HPDE6-E6E7 (cell line): ENCODE measurements at regions not wholly inside any gene's neighbourhood (a gene's known extent, or its start where the extent isn't known, plus 50 kb on each side); places are given as distances from the start of the nearest gene placed in this dataset.

ENCODE experiments used
- DNase-seq: peaks from one replicate; pipeline ENCODE4 v3.0.0; 2011; ENCODE audit warnings: missing footprints; ENCODE audit errors: extremely low spot score

DNA sequence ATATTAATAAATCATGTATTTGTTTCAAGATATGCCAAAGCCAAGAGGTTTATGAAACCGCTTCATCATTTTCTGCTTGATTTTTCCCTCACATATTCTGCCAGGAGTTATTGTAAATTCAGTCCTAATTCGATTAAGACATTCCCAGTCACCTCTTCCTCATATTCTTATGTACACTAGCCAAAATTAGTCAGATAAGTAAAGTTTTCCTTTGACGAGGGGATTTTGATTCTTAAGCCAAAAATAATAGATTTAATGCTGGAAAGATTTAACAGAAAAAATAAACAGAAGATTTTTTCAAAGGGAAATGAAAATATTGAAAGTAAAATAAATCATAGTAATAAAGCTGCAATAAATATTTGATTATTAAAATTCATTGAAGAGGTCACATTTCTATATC is 51.0 kb upstream of the VEGFC start:
- DNase-seq: no peak

DNA sequence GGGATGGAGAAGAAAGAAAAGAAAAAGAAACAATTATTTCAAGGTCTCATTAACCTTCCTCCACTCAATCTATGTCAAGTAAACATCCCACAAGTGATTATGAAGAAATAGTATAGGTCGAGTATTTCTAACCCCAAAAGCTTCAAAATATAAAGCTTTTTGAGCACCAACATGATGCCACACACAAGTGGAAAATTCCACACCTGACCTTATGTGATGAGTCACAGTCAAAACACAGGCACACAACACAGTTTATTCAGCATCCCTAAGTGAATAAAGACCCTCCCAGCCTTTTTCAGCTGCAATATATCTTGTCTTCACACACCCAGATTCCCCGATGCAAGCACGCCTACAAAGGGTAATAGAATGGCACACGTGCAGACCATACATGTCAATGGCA is 51.7 kb upstream of the VEGFC start:
- DNase-seq: no peak

DNA sequence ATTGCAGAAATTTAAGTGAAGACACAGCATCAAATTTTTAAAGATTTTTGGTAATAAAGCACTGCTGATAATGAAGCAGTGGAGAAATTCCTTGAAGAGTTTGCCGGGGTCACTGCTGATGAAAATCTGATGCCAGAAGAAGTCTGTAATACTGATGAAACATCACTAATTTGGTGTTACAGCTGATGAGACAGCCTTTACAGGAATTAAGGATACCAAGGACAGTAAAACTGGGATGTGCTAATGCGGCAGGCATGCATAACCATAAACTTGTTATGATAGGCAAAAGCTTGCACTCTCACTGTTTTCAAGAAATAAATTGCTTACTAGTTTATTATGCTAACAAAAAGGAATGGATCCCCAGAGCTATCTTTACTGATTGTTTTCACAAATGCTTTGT is 52.9 kb upstream of the VEGFC start:
- no peak for DNase-seq

DNA sequence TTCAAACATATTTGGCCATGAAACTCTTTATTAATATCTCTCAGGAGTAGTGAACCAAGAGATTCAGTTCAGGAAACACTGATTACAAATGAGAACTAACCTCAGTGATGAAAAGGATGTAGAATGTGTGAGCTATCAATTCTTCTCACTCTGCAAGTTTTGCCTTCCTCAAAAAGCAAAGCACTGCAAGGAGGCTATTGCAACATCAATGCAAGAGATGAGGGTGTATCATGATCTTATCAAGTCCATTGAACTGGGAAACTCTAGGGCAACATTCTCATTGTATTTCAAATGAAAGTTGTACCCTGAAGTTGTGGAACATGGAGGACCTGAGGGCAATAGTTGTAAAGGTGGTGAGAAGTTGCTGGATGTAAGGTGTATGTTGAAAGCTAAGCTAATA is 56.4 kb upstream of the VEGFC start:
- no peak for DNase-seq

DNA sequence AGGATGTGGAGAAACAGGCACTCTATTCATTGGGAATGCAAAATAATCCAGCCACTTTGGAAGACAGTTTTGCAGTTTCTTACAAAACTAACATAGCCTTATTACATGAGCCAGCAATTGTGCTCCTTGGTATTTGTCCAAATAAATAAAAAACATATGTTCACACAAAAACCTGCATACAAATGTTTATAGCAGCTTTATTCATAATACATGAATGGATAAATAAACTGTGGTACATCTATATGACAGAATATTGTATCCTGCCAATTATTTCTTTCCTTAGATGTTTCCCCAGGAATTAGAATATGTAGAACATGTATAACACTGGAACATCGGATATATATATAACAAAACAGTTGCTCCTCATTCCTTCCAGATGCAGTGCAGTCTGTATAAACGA is 57.7 kb upstream of the VEGFC start:
- no peak for DNase-seq

DNA sequence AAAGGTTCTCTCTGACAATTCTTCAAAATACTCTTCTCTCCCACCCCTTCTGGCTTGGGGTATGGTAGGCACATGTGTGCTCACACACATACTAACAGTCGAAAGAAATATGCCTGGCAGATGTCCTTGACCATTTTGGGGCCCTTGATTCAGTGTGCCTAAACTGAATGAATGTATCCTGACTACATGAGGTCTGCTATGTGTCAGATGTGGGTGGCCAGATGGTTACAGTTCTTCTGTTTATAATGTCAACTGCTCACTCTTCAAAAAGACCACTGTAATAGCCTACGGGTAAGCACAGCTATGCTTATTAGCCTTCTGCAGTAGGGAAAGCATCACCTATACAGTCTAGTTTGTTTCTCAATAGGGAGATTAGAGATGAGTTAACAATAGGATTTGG is 63.7 kb upstream of the VEGFC start:
- no peak for DNase-seq

DNA sequence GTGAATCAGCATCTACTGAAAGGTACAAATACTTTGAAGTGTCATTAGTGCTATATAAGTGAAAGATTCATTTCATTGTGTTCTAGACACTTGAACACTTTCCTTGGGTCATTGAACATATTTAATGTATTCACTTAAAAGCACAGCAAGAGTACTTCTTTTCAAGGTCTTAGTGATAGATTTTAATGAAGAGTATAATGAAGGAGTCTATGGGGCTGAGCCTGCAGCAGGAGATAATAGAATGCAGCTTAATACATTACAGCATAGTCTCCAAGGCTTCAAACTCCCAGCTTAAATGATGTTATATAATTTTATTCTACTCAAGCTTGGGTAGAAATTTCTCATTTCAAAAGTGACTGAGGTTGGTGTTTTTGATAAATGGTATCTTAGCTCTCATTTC is 66.1 kb upstream of the VEGFC start:
- no peak for DNase-seq

DNA sequence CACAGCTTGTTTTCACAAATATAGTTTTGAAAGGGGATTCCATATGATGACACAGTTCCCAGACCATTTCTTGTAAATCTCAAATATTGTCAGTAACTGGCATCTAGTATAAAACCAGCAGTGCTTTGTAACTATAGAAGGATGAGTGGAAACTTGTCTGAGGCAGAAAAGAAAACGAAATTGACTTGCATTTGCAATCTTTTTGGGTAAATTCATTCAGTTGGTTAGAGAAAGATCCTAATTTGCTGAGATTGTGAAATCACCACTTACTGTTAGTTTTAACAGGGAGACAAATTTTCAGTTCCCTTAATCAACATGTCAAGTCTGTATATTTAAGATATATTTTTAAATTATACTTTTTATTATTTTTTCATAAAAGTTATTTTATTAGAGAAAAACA is 71.5 kb upstream of the VEGFC start:
- DNase-seq: no peak

DNA sequence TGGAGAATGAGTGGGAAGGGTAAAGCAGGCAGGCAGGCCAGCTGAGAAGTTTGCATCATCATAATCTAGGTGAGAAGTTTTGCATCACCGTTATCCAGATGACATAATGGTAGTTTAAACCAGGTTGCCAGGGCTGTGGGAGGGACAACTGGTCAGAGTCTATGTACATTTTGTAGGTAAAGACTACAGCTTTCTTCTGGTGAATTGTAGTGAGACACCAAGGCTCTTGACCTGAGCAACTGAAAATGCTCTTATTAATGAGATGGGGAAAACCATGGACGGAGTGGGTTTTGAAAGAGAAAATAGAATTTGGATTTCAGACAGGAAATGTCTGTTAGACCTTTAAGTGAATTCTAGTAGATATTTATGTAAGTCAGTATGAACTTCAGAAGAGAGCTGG is 76.0 kb upstream of the VEGFC start:
- DNase-seq: no peak

DNA sequence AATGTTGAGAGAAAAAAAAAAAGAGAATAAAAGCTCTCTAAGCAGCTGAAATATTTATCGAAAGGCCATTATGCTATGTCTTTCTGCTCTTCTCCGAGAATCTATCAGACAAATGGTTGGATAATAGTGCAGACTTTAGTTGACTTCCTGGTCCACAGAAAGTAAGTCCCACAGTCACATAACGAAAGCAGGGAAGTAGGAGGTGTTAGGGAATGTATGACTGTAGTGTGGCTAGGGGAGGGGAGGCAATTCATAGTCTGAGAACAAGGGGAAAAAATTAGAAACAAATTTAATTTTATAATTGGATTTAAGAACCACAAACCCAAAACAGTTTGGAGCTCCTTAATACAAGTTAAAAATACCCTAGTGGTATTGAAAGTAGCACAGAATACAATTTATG is 79.7 kb upstream of the VEGFC start:
- DNase-seq: no peak

DNA sequence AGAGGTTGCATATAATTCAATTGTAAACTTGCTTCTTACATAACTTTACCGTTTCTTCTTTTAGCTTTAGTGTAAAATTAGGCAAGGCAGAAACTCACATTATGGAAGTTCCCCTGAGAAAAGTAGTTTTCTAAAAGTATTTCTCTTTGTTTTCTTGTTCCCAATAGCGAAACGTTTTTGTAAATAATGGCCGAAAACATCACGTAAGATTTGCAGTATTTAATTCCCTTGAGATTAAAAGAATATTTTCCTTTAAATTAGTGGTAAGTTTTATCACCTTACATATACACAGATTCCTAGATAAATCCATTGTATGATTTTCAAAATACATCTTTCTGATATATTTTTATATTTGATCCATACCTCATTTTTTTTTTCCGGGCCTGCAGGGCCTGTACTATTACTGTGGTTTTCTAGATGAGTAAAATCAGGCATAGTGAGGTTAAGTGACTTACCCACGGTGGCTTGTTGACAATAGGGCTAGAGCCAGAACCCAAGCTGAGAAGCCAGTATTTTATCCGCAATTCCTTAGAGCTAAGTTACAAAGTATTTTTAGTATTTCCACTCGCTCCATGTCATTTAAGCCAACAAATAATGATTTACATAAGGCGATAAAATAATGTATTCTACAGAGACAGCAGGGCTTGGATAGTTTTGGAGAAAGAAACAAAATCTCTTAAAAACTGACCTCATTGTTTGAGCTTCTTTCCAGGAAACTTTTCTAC is 82.2 kb upstream of the VEGFC start:
- no peak for DNase-seq

DNA sequence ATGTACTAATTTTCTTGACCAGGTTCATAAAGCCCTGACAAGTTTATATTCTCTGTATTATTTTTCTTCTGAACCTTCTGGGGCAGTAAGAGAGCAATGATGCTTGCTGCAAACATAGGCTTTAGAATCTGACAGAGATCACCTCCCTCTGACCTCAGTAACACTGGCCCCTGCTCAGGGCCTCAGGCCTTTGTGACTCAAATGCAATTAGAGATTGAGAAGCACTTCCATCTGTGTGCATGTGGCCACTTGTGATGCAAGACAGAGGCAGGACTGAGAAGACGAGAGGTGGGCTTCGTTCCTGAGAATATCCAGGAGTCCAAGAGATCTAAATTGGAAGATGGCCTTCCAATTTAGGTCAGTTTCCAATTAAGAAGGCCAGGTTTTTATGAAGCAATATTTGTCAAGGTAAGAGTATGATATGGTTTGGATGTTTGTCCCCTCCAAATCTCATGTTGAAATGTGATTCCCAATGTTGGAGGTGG is 82.8 kb upstream of the VEGFC start:
- no peak for DNase-seq

DNA sequence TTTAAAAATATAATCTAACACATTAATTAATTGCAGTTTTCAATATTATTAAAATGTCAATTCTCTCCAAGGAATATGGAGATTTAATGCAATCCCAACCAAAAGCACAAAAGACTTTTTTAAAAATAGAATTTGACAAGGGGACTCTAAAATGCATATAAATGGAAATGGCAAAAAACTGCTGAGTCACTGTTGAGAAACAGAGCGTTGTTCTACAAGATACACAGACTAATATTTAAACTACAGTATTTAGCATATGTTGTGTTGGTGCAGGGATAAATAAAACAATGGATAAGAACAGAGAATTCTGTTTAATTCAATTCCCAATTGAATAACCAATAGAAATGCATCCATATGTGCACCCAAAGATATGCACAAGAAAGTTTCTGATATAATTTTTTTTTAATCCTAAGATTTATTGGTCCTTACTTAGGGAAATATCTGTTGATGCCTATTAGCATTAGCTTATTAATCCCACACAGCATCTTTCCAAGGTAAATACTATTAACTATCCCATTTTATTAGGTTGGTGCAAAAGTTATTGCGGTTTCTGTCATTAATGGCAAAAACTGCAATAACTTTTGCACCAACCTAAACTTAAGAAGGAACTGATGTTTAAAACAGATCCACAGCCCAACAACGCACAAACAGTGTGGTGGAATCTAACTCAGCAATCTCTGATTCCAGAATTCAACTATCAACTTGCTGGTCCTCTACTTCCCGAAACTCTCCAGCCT is 86.8 kb upstream of the VEGFC start:
- no peak for DNase-seq

DNA sequence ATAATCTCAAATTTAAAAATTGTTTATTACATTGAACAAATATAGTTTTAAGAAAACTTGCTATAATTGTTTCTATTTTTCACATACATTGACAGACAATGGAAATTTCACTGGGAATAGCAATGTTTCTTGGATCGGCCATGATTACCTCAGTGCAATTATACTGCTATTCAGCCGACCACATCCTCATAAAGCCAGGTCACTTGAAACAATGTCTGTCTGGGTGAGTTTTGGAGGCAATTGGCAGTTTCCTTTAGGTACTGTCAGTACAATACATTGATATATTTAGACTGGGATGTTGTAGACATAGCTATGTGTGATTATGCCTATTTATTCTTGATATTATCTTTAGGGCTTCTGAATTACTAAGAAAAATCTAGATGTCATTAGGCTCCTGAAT is 89.5 kb upstream of the VEGFC start:
- DNase-seq: no peak

DNA sequence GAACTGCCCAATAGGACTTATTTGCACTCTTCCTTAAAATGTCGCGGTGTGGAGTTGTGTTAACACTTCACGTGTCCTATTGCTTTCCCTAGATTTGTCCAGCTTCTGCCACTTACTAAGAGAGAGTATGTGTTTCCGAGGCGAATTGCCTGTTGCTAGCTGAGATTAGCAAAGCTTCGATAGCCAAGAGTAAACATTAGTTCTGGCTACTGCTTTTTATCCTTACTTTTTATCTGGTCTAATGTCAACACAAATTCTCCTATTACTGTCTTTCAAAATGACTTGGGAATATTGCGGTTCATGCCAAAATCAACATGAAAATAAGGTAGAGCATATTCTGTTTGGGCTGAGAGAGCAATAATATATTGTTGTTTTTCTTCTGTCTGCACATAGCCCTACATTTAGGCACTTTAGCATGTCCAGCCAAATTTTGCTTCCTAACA is 90.4 kb upstream of the VEGFC start:
- no peak for DNase-seq

DNA sequence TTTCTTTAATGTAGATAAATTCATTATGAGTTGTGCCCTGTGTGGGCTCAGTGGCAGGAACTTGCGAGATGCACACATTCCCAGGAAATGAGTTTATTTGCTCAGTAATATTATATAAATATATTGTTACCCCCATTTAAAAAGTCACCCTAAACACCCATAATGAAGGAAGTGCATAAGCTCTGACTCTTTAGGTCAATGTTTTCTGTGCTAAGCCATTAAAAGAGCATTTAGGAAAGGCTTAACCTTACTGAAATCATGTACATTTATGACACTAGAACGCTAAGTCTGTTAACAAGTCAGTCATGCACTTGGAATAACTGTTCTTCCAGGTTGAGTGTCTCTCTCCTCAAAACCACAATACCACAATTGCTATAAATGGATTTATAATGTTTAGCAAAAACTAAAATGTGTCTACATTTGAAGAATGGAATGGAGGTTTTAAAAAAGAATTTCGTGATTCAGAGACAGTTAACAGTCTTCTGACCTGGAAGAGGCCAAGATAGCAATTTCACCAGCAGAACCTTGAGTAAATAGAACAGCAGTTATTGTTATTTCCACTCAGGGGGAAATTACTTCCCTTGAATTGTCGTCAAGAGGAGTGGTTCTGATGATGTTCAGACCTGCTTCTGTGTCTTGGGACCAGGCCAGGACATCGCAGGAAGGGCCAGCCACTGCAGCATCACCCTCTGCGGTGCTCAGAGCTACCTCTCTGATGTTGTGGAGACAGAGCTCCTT is 91.1 kb upstream of the VEGFC start:
- DNase-seq: no peak

DNA sequence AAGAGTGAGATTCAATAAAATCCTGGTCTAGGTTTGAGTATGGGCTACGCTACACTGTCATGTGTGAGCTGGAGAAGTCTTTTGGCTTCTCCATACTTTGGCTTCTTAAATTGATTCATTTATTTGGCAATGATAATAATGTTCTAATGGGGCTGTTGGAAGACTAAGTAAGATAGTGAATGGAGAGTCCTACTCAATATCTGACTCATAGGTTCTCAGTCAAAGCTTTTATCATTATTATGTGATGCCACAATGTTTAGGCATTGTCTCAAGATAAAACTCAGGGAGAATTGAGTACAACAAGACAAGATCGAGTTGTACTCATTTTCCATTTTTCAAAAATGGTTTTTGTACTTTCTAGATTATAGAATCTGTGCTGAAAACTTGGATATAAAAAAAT is 92.5 kb upstream of the VEGFC start:
- no peak for DNase-seq

DNA sequence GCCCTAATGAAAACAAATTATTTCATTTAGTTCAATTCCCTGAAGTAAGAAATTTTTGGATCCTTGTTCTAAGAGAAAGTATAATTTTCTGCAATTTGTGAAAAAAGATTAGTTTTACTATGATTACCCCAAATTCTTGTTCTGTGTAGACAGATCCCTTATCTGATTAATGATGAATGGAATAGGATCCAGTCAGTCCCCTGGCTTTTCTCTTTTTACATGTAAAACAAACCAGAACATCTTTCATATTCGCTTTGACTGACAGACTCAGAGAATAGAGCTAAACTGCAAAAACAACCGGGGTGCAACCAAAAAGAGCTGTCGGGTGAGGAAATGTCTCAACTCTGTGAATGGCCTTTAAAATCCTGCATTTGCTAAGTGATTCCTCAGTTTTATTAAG is 93.4 kb upstream of the VEGFC start:
- no peak for DNase-seq

DNA sequence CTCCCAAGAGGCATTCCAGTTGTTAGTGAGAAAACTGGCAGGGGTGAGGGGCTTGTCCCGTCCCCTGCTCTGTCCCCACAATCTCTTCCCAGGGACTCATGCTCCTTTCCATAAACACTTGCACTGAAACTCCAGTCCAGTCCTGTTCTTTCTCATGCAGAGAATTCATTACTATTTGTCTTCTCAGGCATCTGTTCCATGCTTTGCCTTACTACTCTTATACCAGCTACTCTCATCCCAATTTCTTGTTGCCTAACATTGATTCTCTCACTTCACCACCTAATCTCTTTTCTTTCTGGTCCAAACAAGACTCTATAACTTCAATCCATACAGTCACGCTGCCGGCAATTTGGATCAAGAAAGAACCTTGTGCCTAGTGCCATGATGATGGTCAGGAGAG is 97.1 kb upstream of the VEGFC start:
- no peak for DNase-seq

DNA sequence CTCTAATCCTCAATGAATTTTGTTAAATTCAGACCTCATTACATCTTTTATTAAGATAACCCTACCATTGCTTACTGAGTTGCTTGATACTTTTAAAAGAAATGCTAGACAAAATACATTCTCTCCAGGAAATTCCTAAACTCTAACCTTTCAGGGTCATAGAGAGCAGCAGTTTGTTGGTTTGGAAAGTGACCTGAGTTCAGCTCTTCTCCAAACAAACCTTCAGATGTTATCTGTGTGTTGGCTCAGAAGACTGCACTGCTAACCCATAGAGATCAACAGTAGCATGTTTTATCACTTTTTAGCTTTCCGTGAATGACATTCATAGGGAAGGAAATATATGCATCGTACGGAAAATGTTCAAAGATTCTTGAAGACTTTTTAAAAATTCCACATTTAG is 101.8 kb upstream of the VEGFC start:
- DNase-seq: no peak

DNA sequence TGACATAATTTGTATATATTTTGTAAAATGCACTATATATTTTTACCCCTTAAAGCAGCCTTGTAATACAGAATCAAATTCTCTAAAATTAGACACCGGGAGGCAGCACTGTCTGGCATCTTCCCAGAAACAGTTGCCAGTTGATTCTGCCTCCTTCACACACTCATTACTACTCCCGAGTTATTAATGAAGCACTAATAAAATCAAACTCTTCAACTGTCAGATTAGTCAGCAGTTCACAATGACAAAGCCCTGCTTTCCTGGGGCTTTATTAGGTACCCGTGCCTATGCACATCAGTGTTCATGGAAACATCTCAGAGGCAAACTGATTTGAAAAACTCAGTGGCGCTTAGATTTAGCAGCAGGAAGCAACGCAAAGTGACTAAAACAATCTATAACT is 103.5 kb upstream of the VEGFC start:
- no peak for DNase-seq

DNA sequence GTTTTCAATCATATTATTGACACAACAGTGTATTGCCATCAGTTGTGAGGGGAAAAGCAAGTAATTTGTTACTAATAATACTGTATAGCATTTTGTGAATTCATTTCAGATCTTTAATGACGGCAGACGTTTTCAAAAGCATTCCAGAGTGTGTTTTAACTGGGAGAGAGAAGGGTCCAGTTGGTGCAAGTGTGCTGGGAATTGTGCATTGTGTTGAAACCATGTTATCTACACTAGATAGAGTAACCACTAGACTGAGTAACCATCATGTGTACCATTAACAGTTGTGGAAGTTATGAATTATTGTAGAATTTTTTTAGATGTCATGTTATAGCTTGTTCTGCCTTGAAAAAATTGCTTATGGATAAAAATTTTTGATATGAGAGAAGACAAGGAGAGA is 104.5 kb upstream of the VEGFC start:
- no peak for DNase-seq

DNA sequence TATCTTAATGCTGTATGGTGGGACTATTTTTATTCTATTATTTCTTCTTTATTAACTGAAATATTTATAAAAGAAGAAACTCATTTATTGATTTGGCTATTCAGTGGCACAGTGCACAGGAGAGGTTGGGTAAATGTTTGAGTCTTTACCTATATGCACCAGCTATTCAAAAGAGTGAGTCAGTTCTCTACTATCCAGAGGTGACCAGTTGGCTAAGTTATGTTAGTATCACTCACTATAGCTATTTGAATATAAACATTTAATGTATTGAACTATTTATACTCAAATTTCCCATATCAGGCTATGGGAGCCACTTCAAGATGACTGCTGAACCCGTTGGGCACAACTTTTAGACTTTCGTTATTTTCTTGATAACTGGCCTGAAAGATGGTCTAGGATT is 106.1 kb upstream of the VEGFC start:
- DNase-seq: no peak
